ENCODE measurements at regions not wholly inside any gene's neighbourhood (a gene's known extent, or its start where the extent isn't known, plus 50 kb on each side); places are given as distances from the start of the nearest gene placed in this dataset.

GRCh38 chr18:34970106-34970505 is 71.1 kb upstream of the MAPRE2 start:
- TF ChIP-seq POLR2A (IDR thresholded peaks at IDR 0.05) (no peak), EP300 (IDR thresholded peaks at IDR 0.05) (no peak)
- TF ChIP-seq, protein P1, sequence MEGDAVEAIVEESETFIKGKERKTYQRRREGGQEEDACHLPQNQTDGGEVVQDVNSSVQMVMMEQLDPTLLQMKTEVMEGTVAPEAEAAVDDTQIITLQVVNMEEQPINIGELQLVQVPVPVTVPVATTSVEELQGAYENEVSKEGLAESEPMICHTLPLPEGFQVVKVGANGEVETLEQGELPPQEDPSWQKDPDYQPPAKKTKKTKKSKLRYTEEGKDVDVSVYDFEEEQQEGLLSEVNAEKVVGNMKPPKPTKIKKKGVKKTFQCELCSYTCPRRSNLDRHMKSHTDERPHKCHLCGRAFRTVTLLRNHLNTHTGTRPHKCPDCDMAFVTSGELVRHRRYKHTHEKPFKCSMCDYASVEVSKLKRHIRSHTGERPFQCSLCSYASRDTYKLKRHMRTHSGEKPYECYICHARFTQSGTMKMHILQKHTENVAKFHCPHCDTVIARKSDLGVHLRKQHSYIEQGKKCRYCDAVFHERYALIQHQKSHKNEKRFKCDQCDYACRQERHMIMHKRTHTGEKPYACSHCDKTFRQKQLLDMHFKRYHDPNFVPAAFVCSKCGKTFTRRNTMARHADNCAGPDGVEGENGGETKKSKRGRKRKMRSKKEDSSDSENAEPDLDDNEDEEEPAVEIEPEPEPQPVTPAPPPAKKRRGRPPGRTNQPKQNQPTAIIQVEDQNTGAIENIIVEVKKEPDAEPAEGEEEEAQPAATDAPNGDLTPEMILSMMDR (IDR thresholded peaks at IDR 0.05) = no peak
